NCI-H446 treated with DMSO at 0.1 percent for 48 hours (cell line): ENCODE measurements at regions not wholly inside any gene's neighbourhood (a gene's known extent, or its start where the extent isn't known, plus 50 kb on each side); places are given as distances from the start of the nearest gene placed in this dataset.
A peak's percentile ranks its signal among the peaks of the same experiment; 100 is the strongest.

Experiments
- DNase-seq: peaks from one replicate; lab custom pipeline; 2025; lab: John Stamatoyannopoulos, UW

DNA sequence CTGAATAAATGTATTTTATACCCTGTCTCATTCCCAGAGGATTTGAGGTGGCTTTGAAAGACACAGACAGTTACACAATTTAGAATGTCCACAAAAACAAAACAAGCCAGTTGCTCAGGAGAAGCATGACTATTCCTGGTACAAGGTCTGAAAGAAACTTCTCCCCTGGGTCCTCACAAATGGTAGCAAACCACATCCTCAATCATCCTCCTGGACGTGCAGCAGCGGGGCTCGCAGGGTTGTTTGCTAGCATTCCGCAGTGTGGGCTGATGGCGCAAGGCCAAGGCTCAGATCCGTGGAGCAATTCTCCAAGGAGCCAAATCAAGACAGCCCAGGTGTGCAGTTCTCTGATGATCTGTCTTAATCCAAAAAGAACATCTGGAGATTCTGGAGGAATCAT, 210.3 kb downstream of the ACTL7B start:
- no peak for DNase-seq

DNA sequence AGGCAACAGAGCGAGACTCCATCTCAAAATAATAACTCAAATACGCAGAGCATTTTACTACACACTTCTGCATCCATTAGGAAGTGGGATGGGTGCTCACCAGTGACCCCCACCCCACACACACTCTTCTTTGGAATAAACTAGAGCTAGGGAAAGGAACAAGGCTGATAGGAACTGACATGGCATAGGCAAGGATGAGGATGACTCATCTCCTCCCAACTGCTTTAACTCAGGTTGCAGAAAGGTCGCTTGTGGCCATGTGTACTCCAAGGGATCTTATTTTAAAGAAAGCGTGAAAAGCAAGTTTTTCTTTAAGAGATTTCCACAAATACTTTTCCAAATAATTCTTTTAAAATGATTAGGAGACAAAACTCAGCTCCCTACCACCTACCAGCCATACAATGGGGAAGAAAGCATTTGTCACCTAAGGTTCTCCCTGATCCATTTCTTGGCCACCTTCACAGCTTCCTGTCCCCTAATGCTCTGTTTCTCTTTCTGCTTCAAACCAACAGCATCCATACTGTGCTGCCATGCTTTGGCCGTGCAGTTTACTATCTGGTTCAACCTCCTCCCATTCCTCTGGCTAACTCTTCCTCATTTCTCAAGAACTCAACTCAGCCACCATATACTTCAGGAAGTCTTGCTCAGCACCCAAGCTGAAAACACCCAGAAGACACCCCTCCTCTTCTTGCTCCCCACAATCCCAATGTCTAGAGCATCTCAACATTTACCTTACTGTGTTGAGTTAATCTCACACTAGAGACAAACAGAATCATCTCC, 211.9 kb downstream of the ACTL7B start:
- DNase-seq: no peak

GRCh38 chr9:108642871-108643270, 212.9 kb downstream of the ACTL7B start:
- no peak for DNase-seq

- DNase-seq: no peak
Measured at GRCh38 chr9:108640230-108640629, 215.6 kb downstream of the ACTL7B start.

DNA sequence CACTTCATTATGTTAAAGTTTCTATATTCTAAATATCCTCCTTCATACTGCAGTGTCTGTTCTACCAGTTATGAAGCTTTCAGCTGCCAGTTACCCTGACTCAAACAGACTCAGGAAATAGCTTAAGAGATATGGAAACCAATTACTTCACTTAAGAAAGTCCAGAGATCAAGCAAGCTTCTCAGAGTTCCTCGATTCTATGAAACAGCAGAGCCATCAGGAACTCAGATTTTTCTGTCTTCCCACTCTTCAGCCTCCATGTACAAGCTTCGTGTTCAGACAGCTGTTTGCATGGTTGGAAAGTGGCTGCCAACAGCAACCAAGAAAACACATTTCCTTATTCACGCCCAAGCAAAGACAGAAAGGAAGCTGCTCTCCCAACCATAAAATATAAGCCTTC, 216.1 kb downstream of the ACTL7B start:
- DNase-seq: no peak

DNA sequence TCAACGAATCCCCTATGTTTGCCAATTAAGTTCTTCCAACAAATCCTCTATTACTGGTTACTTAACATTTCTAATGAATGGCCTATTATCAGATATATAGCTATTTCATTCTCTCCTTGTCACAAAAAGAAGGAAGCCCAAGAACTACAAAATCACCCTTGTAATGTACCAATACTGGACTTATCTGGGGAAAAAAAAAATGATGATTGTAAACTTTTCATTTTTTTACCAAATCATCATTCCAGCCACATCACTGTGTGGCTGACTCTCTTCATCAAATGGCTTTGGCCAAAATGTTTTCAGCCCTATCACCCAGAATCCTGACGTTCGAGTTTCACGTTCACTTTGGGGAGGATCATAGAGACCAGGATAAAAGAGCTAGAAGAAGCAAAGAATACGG, 216.7 kb downstream of the ACTL7B start:
- no peak for DNase-seq

GRCh38 chr9:108637340-108637739, 218.4 kb downstream of the ACTL7B start:
- no peak for DNase-seq

DNA sequence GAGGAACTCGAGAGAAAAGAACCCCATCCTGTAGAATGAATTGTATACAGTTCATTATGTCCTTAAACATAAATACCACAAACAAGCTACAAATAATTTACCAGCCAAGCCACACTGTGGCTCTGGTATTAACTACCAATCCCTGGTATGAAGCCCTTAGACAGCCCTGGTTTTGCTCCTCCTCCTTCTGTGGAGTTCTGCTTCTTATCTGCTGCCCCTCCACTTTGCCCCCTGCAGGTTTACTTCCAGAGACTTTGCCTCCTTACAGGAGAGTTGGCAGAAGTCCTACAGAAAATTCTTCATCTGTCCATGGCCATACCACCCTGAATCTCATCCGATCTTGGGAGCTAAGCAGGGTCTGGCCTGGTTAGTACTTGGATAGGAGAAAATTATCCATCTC, 219.8 kb downstream of the ACTL7B start:
- no peak for DNase-seq

- no peak for DNase-seq
Measured at GRCh38 chr9:108634672-108635462, 220.9 kb downstream of the ACTL7B start.

- DNase-seq: peak; percentile 2
Measured at GRCh38 chr9:108634204-108634603, 221.6 kb downstream of the ACTL7B start.

- no peak for DNase-seq
Measured at GRCh38 chr9:108631496-108632285, 224.1 kb downstream of the ACTL7B start.

DNA sequence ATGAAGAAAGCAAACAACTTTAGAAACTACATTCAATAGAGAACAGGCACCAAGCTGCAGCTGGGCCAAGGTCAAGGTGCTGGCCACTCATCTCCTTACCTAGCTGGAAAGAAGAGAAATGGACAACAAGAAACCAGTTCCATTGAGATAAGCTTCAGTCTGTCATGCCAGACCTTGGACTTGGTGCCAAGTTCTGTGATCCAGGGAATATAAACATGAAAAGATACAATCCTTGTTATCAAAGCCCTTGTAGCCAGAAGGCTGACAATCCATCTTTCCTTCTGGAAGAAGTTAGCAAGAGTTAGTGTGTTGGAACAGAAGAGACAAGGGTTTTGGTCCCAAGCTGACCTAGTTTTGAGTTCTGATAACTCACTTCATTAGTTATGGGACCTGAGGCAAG, 227.5 kb downstream of the ACTL7B start:
- no peak for DNase-seq

DNA sequence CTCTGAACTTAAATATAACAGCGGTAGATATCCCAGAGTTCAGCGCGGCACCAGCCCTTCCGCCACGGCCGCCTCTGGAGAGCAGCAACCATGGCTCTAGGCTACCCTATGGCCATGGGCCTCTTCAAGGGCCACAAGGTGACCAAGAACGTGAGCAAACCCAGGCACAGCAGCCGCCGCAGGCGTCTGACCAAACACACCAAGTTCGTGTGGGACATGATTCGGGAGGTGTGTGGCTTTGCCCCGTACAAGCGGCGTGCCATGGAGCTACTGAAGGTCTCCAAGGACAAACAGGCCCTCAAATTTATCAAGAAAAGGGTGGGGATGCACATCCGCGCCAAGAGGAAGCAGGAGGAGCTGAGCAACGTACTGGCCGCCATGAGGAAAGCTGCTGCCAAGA, 229.0 kb downstream of the ACTL7B start:
- DNase-seq: no peak

- no peak for DNase-seq
Measured at GRCh38 chr9:108621991-108622855, 233.6 kb downstream of the ACTL7B start.

- no peak for DNase-seq
Measured at GRCh38 chr9:108620767-108621166, 235.0 kb downstream of the ACTL7B start.

- no peak for DNase-seq
Measured at GRCh38 chr9:108618906-108619550, 236.8 kb downstream of the ACTL7B start.

GRCh38 chr9:108617676-108618075, 238.1 kb downstream of the ACTL7B start:
- no peak for DNase-seq

- no peak for DNase-seq
Measured at GRCh38 chr9:108615152-108615551, 240.6 kb downstream of the ACTL7B start.

- DNase-seq: no peak
Measured at GRCh38 chr9:108612513-108612912, 243.3 kb downstream of the ACTL7B start.

- no peak for DNase-seq
Measured at GRCh38 chr9:108609897-108610253, 245.9 kb downstream of the ACTL7B start.

DNA sequence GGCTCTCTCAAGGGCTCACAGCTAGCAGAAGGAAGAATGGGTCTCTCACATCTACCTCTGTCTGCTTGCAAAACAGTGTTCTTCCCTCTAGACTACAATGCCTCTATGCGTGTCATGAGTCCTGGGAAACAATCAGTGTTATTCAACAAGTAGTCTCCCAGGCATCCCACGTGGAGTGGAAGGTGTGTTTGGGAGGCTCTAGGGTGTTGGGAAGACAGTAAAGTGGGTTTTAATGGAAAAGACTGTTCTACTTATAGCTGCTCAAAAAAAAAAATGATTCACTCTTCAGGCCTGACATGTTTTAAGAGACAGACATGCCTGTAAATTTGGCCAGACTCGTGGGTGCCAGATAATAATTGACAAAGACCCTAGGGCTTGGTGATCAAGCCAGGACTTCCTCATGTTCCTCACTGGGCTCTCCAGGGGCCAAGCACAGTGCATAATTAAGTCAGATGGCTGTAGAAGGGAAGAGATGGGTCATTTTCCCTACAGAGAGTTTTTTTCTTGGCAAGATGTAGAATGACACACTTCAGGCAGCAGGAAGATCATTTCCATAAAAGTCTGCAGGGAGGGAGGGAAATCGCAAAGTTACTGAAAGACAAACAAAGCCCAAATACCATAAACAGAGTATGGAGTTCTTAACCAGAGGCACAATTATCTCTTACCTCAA, 246.4 kb downstream of the ACTL7B start:
- DNase-seq: peak; percentile 45
